GM23248 (cell line): ENCODE measurements at regions not wholly inside any gene's neighbourhood (a gene's known extent, or its start where the extent isn't known, plus 50 kb on each side); places are given as distances from the start of the nearest gene placed in this dataset.

Experiments used
- DNase-seq: peaks from one replicate; pipeline ENCODE4 v3.0.0-alpha.2; 2015
- H2AFZ ChIP-seq: fragments of 200-600 bp; sonication (generic); 2 replicates; pipeline ENCODE4 v1.6.1; 2016; ENCODE audit warnings: antibody characterized with exemption
- H3F3A ChIP-seq: fragments of 200-600 bp; sonication (generic); 2 replicates; pipeline ENCODE4 v1.6.1; 2016; ENCODE audit warnings: mild to moderate bottlenecking, antibody characterized with exemption, mixed run types; ENCODE audit not compliant: insufficient read depth
- H3K27ac ChIP-seq: fragments of 200-600 bp; sonication (generic); 2 replicates; pipeline ENCODE4 v1.5.1; 2016; ENCODE audit warnings: mild to moderate bottlenecking
- H3K27me3 ChIP-seq: fragments of 200-600 bp; sonication (generic); replicated peaks from 2 replicates; pipeline ENCODE4 v1.6.1; 2016; ENCODE audit warnings: mild to moderate bottlenecking; ENCODE audit not compliant: insufficient read depth
- H3K36me3 ChIP-seq: fragments of 200-600 bp; sonication (generic); 2 replicates; pipeline ENCODE4 v1.6.1; 2016; ENCODE audit warnings: low read depth, mild to moderate bottlenecking
- H3K4me1 ChIP-seq: fragments of 200-600 bp; sonication (generic); 2 replicates; pipeline ENCODE4 v1.6.1; 2016; ENCODE audit warnings: mild to moderate bottlenecking; ENCODE audit not compliant: insufficient read depth
- H3K4me2 ChIP-seq: fragments of 200-600 bp; sonication (generic); one replicate; pipeline ENCODE4 v1.6.1; 2016; ENCODE audit warnings: mild to moderate bottlenecking; ENCODE audit not compliant: unreplicated experiment
- H3K4me3 ChIP-seq: fragments of 200-600 bp; sonication (generic); 2 replicates; pipeline ENCODE4 v1.5.1; 2016; ENCODE audit warnings: mild to moderate bottlenecking
- H3K79me2 ChIP-seq: fragments of 200-600 bp; sonication (generic); 2 replicates; pipeline ENCODE4 v1.6.1; 2016; ENCODE audit warnings: mild to moderate bottlenecking; ENCODE audit not compliant: insufficient read depth
- H3K9ac ChIP-seq: fragments of 200-600 bp; sonication (generic); 2 replicates; pipeline ENCODE4 v1.6.1; 2016; ENCODE audit warnings: mild to moderate bottlenecking
- H3K9me2 ChIP-seq: fragments of 200-600 bp; sonication (generic); 2 replicates; pipeline ENCODE4 v1.6.1; 2016; ENCODE audit warnings: mixed run types, mild to moderate bottlenecking, moderate library complexity; ENCODE audit not compliant: insufficient read depth
- H3K9me3 ChIP-seq: fragments of 200-600 bp; sonication (generic); one replicate; pipeline ENCODE4 v1.6.1; 2017; ENCODE audit warnings: low read depth
- H4K20me1 ChIP-seq: fragments of 200-600 bp; sonication (generic); 2 replicates; pipeline ENCODE4 v1.6.0; 2016; ENCODE audit not compliant: insufficient read depth
- EZH2 ChIP-seq: fragments of 200-600 bp; sonication (generic); IDR thresholded peaks from 2 replicates; pipeline ENCODE4 v1.6.1; 2018; ENCODE audit warnings: antibody characterized with exemption, mild to moderate bottlenecking; ENCODE audit not compliant: insufficient read depth, poor library complexity, severe bottlenecking
- EZH2phosphoT487 ChIP-seq: fragments of 200-600 bp; sonication (generic); IDR thresholded peaks from 2 replicates; pipeline ENCODE4 v1.6.1; 2018; ENCODE audit warnings: antibody characterized with exemption, moderate library complexity, mild to moderate bottlenecking, low read depth; ENCODE audit not compliant: insufficient read depth
- WGBS, 2 experiments: methylation state at CpG; one replicate each; pipeline ENCODE4 v1.1.6; 2015 to 2017; ENCODE audit warnings: low lambda C conversion rate in 2 of 2, low coverage in 1 of 2; ENCODE audit errors: missing lambda C conversion rate in 2 of 2; 5-methylcytosine and 5-hydroxymethylcytosine counted together
- in situ Hi-C: fragments of 300-500 bp; cut with MboI; formaldehyde crosslinking; loops from 2 replicates; pipeline ENCODE4 v1.15.0; 2020

DNA sequence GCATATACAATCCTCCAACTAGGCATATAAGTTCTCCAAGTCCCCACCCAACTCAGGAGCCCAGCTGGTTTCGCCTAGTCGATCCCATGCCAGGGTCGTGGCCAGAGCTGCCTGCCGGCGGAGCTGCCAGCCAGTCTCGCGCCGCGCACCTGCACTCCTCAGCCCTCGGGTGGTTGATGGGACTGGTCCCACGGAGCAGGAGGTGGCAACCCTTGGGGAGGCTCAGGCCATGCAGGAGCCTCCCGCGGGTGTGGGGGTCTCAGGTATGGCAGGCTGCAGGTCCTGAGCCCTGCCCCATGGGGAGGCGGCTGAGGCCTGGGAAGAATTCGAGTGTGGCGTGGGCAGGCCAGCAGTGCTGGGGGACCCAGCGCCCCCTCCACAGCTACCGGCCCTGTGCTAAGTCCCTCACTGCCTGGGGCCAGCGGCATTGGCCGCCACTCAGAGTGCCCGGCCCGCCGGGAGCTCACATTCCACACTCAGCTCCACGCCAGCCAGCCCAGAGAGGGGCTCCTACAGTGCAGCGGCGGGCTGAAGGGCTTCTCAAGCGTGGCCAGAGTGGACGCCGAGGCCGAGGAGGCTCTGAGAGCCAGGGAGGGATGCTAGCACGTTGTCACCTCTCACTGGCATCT, 1086.4 kb upstream of the PCDH10 start:
- Histone ChIP-seq H3K36me3 (no peaks in the 10 kb centered on the region), H3F3A (no peaks in the 10 kb centered on the region), H3K27ac (no peak overlapping the region), H3K27me3 (no peaks in the 10 kb centered on the region), H3K4me3 (no peak overlapping the region), H3K9me3 (no peaks in the 10 kb centered on the region), H3K9me2 (no peaks in the 10 kb centered on the region), H2AFZ (no peak overlapping the region), H4K20me1 (no peaks in the 10 kb centered on the region), H3K9ac (no peak overlapping the region), H3K4me1 (no peaks in the 10 kb centered on the region), H3K79me2 (no peaks in the 10 kb centered on the region), H3K4me2 (no peak overlapping the region)
- WGBS, 2 experiments, result 62 to 64% methylated on average over 29 to 30 of the region's 31 CpGs
- no peak for DNase-seq
- in situ Hi-C loops, result no loop called here
- TF ChIP-seq EZH2phosphoT487 (no peak), EZH2 (no peak)

DNA sequence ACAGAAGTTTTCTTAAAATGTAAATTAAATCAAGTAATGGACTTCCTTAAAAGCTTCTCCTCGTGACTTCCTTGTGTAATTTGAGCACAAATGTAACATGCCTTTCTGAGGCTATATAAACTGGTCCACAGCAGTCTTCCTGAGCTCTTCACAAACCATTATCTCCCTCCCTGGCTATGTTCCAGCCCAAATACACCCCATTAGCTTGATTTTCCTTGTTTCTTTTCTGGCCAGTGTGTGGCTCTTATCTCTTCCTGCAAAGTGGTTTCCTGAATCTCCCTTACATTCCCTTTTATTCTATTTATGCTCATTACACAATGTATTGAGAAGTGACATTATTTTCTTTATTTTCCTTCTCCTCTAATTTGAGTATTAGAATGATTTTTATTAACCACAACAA, 1085.3 kb upstream of the PCDH10 start:
- in situ Hi-C loops, result no loop called here

DNA sequence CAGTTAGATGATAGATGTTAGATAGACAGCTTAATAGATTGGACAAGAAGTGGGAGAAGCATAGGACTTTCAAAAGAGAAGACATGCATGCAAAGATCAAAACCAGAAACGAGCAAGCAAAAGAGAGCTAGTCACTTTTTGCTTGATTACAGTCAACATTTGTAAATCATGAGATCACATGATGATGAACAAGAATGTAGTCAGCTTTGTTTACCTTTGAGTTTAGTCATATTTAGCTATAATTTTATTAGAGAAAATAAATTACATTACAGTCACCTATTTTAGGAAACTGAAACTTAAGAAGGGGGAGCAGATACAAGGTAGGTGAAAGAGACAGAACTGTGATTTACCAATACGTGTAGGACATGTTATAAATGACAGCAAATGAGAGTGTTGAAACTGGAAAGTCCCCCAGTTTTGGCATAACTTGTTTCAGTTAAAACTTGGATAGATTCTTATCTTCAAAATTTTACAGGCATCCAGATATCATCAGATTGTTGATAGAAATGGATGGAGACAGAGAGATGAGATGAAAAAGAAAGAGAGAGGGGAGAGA, 1083.1 kb upstream of the PCDH10 start:
- H3K4me3 ChIP-seq, result no peak overlapping the region
- H2AFZ ChIP-seq, result no peak overlapping the region
- no peaks in the 10 kb centered on the region for H3K79me2 ChIP-seq
- H3K9ac ChIP-seq, result no peak overlapping the region
- DNase-seq, result no peak
- 11 to 14% methylated on average over 2 of the region's 2 CpGs for WGBS, 2 experiments
- no peaks in the 10 kb centered on the region for H3K27me3 ChIP-seq
- no peak overlapping the region for H3K27ac ChIP-seq
- no peaks in the 10 kb centered on the region for H4K20me1 ChIP-seq
- TF ChIP-seq EZH2phosphoT487, result no peak
- no peak for TF ChIP-seq EZH2
- no peaks in the 10 kb centered on the region for H3K36me3 ChIP-seq
- H3F3A ChIP-seq, result no peaks in the 10 kb centered on the region
- H3K4me2 ChIP-seq, result no peak overlapping the region
- in situ Hi-C loops, result no loop called here
- H3K9me3 ChIP-seq, result no peaks in the 10 kb centered on the region
- H3K4me1 ChIP-seq, result no peaks in the 10 kb centered on the region
- H3K9me2 ChIP-seq, result no peaks in the 10 kb centered on the region

More for the DNA sequence above, 1085.3 kb upstream of the PCDH10 start:
- H3K4me3 ChIP-seq, result no peak overlapping the region
- no peak overlapping the region for H3K4me2 ChIP-seq
- H3K27ac ChIP-seq, result no peak overlapping the region
- no peak overlapping the region for H2AFZ ChIP-seq
- no peaks in the 10 kb centered on the region for H4K20me1 ChIP-seq
- H3K27me3 ChIP-seq, result no peaks in the 10 kb centered on the region
- H3K9ac ChIP-seq, result no peak overlapping the region
- no peak for DNase-seq
- H3K9me2 ChIP-seq, result no peaks in the 10 kb centered on the region
- H3K79me2 ChIP-seq, result no peaks in the 10 kb centered on the region
- no peaks in the 10 kb centered on the region for H3K4me1 ChIP-seq
- WGBS, 2 experiments, result 0 to 9% methylated on average over 1 of the region's 1 CpG
- no peaks in the 10 kb centered on the region for H3F3A ChIP-seq
- H3K36me3 ChIP-seq, result no peaks in the 10 kb centered on the region
- H3K9me3 ChIP-seq, result no peaks in the 10 kb centered on the region
- TF ChIP-seq EZH2phosphoT487, result no peak
- TF ChIP-seq EZH2, result no peak

DNA sequence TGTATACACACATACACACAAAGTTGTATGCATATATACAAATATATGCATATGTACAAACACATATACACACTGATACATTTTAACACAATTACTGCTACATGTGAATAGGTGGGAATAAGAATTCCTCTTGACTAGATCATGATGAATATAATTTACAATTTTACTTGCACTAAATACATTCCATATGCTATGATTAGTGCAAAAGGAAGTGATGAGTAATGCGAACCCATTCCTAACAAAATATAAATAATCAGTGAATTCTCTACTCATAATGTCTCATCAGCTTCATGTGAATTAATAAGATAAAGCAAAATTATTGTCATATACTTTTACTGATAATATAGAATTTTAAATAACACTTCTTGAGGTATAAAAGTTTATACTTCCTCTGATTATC, 1077.3 kb upstream of the PCDH10 start:
- H3K27me3 ChIP-seq, result no peaks in the 10 kb centered on the region
- no peaks in the 10 kb centered on the region for H3K79me2 ChIP-seq
- no peaks in the 10 kb centered on the region for H3K9me2 ChIP-seq
- H3K4me2 ChIP-seq, result no peak overlapping the region
- H4K20me1 ChIP-seq, result no peaks in the 10 kb centered on the region
- H3K4me1 ChIP-seq, result no peaks in the 10 kb centered on the region
- no peaks in the 10 kb centered on the region for H3K36me3 ChIP-seq
- DNase-seq, result no peak
- no peak overlapping the region for H3K4me3 ChIP-seq
- no peaks in the 10 kb centered on the region for H3K9me3 ChIP-seq
- in situ Hi-C loops, result no loop called here
- no peak overlapping the region for H3K9ac ChIP-seq
- TF ChIP-seq EZH2phosphoT487, result no peak
- no peak for TF ChIP-seq EZH2
- no peak overlapping the region for H3K27ac ChIP-seq
- H2AFZ ChIP-seq, result no peak overlapping the region
- 14 to 18% methylated on average over 1 of the region's 1 CpG for WGBS, 2 experiments
- H3F3A ChIP-seq, result no peaks in the 10 kb centered on the region

DNA sequence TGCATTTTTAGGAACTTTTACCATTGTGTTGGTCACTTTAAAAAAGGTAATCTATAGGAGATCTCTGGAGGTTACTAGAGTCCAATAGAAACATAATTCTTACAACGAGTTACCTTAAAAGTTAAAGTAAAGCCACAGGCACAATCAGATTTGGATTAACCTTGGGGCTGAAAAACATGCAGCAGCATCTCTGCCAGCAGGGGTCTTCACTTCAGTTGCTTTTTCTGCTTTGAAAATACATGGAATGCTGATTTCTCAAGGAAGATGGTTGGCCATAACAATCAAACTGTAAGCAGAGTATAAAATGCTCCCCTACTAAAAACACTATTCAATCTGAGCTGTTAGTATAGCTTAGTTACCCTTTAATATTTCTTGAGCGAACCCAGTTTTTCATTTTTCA, 1072.3 kb upstream of the PCDH10 start:
- in situ Hi-C loops, result no loop called here
- no peak overlapping the region for H3K9ac ChIP-seq
- H3K4me1 ChIP-seq, result no peaks in the 10 kb centered on the region

More for the DNA sequence above, 1072.3 kb upstream of the PCDH10 start:
- H3K27me3 ChIP-seq, result no peaks in the 10 kb centered on the region
- H4K20me1 ChIP-seq, result no peaks in the 10 kb centered on the region
- no peaks in the 10 kb centered on the region for H3K9me2 ChIP-seq
- H3K9me3 ChIP-seq, result no peaks in the 10 kb centered on the region
- no peaks in the 10 kb centered on the region for H3K36me3 ChIP-seq
- TF ChIP-seq EZH2 (no peak), EZH2phosphoT487 (no peak)
- no peak overlapping the region for H3K4me2 ChIP-seq
- no peak overlapping the region for H2AFZ ChIP-seq
- H3F3A ChIP-seq, result no peaks in the 10 kb centered on the region
- no peak overlapping the region for H3K4me3 ChIP-seq
- DNase-seq, result no peak
- H3K79me2 ChIP-seq, result no peaks in the 10 kb centered on the region
- 10 to 15% methylated on average over 2 of the region's 2 CpGs for WGBS, 2 experiments
- H3K27ac ChIP-seq, result no peak overlapping the region
